ENCODE measurements at regions not wholly inside any gene's neighbourhood (a gene's known extent, or its start where the extent isn't known, plus 50 kb on each side); places are given as distances from the start of the nearest gene placed in this dataset.
"Not testable (repeated sequence)": the region's sequence is repeated elsewhere in the genome, so short reads cannot be mapped to it uniquely, and the experiment has no call there.

DNA sequence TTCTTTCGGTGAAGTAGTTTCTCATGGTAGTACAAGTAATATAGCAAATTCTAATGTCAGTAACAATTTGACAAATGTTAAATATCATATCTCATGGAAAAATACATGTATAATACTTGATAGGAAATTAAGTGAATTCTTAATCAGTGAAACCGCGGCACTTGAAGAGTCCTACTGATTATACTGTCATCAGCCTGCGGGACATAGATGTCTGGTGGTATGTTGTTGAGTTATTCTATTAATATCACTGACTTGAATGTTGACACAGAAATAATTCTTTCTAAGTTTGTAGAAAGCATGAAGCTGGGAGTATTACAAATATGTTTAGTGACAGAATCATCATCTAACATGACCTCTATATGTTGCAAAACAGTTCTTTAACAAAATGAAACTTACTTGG, 479.8 kb upstream of the IMPG1 start:
- in situ Hi-C loops (cut with MboI; ENCODE audit: low pct_unique_long_range_greater_than_20kb, low sequenced_read_pairs), result no loop called here
- DNase-seq, result no peak

DNA sequence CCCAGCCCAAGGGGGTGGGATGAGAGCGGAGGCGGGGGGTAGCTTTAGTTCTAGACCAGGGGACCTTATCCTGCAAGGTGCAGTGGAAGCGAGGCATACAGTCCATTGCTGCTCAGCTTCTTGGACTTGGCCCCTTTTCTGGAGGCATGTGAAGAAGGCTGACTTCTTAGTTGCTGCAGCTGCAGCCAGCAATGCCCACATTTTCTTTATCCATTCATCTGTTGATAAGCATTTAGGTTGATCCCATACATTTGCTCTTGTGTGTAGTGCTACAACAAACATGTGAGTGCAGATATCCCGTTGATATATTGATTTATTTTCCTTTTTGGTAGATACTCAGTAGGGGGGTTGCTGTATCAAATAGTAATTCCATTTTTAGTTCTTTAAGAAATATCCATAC, 461.2 kb upstream of the IMPG1 start:
- DNase-seq, result no peak

DNA sequence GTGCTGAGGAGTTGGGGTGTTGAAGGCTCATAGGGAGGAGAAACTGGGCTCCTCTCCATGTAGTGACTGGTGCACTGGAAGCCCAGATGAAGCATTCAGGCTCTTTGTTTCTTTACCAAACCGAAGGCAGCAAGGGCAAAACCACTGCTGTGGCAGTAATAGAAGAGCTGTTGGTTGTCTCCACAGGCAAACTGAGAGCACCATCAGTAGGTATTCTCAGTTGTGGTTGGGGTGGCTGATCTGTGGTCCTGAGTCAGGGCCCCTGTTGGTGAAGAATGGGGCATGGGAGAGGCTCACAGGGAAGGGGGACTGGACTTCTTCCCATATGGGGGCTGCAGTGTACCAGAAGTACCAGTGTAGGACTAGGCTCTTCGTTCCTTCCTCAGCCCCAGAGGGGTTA, 460.2 kb upstream of the IMPG1 start:
- in situ Hi-C loops (cut with MboI; ENCODE audit: low pct_unique_long_range_greater_than_20kb, low sequenced_read_pairs), result no loop called here
- DNase-seq, result no peak

More for the DNA sequence above, 461.2 kb upstream of the IMPG1 start:
- in situ Hi-C loops (cut with MboI; ENCODE audit: low pct_unique_long_range_greater_than_20kb, low sequenced_read_pairs), result no loop called here

DNA sequence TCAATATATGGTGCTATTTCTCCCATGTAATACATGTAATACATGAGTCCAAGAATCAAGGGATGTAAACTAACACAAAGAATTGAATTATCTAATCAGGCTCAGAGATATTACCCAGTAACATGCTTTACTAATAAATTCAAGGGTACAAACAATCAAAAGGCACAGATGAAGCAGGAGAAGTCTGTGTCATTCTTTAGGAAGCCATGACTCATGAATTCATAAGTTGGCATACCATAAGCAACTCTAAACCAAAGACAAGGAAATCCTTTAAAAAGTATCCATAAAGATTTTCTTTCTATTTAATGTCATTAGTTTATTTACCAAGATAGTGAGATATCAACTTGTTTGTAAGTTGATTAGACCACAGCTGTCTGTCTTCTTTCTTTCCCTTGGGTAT, 446.0 kb upstream of the IMPG1 start:
- no peak for DNase-seq
- in situ Hi-C loops (cut with MboI; ENCODE audit: low pct_unique_long_range_greater_than_20kb, low sequenced_read_pairs), result no loop called here

DNA sequence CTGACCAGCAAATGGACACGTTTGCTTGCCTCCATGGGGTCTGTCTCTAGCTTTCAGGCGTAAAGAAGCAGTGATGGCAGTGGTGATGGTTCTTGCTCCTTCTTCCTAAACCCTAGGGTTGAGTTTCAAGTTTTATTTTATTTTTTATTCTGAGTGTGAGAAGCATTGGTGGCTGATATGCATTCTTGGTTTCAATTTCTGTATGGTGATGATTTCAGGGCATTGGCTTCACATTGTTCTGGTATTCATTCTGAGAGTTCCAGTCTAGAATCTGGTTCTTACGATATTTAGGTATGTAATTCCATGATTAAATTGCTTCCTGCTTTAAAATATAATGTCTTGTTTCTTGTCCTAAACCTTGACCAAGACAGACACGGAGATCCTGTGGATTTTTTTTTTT, 444.5 kb upstream of the IMPG1 start:
- no peak for DNase-seq
- in situ Hi-C loops (cut with MboI; ENCODE audit: low pct_unique_long_range_greater_than_20kb, low sequenced_read_pairs), result no loop called here

DNA sequence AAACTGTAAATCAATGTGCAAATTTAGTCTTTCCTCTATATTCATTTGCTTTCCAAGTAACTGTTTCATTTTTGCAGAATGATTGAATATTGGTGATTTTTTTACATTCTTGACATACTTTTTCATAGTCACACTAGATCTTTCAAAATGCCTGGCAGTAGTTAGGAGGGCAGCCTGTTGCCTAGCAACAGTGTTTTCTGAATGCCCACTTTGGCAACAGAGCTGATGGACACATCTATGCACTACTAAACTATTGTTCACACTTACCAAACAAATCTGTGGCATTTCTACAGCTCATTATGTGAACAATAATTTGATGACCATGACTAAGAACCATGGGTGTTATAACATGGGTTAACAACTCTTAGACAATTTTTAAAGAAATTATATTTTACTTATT, 438.0 kb upstream of the IMPG1 start:
- DNase-seq, result no peak
- in situ Hi-C loops (cut with MboI; ENCODE audit: low pct_unique_long_range_greater_than_20kb, low sequenced_read_pairs), result no loop called here

DNA sequence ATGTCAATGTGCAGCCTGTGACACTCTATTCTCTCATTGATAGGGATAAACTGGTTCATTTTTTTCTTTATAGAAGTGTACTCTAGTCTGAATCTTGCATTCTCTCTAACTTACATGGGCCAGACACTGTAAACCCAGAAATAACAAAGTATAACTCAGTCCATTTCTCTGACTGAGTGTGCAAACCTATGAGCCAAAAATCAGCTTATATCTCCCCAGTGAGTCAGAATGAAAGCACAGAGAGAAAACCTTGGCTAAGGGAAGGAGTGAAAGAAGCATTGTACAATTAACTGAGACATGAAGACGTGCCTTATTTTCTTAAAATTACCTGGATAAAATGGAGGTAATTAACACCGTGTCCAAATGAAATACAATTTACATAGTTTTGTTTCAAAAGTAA, 436.9 kb upstream of the IMPG1 start:
- in situ Hi-C loops (cut with MboI; ENCODE audit: low pct_unique_long_range_greater_than_20kb, low sequenced_read_pairs), result no loop called here
- DNase-seq, result no peak

DNA sequence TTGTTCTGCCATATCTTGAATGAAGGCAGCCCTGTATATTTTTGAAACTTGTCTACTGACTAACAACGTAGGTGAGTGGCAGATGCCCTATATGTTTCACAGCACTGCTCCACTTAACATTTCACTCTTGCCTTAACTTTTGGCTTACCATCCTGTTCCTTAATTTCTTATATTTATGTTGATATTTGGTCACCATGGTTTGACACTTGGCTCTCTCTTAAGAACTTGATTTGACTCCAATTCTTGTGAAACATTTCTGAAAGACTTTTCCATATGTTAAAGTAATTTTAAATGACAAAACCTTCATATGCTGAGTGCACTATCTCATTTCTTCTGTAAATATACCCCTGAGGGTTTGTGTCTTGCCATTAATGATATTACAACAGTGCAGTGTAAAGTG, 434.3 kb upstream of the IMPG1 start:
- in situ Hi-C loops (cut with MboI; ENCODE audit: low pct_unique_long_range_greater_than_20kb, low sequenced_read_pairs), result no loop called here
- no peak for DNase-seq

DNA sequence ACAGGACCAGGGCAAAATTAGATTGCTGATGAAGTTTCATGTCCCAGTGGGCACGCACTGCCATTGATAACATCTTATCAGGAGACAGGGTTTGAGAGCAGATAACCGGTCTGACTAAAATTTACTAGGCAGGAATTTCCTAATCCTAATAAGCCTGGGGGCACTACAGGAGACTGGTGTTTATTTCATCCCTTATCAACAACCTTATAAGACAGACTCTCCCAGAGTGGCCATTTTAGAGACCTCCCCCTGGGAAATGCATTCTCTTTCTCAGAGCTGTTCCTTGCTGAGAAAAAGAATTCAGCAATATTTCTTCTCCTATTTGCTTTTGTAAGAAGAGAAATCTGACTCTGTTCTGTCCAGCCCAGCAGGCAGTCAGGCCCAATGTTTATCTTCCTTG, 423.4 kb upstream of the IMPG1 start:
- in situ Hi-C loops (cut with MboI; ENCODE audit: low pct_unique_long_range_greater_than_20kb, low sequenced_read_pairs), result no loop called here
- DNase-seq, result no peak

DNA sequence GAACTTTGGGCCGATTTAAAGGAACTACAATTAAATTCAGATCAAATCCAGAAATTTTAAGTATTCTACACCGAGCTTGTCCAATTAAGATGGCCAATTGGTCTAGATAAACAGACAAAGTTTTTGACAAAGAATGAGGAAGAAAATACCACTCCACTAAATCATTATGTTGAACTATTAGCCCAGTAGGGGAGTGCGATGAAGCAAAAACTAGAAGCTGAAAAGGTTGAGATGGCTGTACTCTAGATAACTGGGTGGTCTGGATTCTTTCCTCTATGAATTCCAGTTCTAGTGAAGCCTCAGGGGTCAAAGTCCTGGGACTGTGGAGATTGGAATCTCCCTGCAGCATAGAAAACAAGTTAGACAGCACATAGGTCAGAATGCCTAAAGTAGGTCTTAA, 418.9 kb upstream of the IMPG1 start:
- DNase-seq, result not testable (repeated sequence)

DNA sequence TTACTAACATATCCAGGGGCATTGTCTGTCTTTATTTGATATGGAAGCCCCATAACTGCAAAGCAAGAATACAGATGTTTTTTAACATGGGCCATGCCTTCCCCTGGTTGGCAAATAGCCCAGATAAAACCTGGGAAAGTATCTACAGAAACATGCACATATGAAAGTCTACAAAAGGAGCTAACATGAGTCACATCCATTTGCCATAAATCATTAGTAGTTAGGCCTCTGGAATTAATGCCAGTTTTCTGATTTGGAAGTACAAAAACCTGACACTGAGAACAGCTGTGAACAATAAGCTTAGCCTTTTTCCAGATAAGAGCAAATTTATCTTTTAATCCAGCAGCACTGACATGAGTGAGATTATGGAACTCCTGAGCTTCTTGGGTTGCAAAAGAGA, 418.0 kb upstream of the IMPG1 start:
- in situ Hi-C loops (cut with MboI; ENCODE audit: low pct_unique_long_range_greater_than_20kb, low sequenced_read_pairs), result no loop called here
- no peak for DNase-seq

More for the DNA sequence above, 418.9 kb upstream of the IMPG1 start:
- in situ Hi-C loops (cut with MboI; ENCODE audit: low pct_unique_long_range_greater_than_20kb, low sequenced_read_pairs), result not testable (repeated sequence)

DNA sequence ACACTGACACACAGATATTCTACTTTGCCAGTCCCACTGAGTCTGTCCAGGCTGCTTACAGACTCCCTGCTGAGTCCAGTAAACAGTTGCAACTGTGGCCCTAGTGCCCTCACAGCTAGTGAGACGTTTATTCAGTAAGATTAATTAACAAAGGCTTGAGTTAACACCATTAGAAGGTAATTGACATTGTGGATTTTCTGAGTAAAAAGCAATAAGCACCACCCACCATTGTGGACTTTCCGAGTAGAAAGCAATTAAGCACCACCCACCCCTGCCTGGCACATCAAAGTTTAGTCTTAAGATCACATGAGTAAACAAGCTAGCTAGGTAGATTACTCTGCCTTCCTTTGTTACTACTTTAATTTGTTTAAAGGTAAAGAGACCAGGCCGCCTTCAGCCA, 408.6 kb upstream of the IMPG1 start:
- in situ Hi-C loops (cut with MboI; ENCODE audit: low pct_unique_long_range_greater_than_20kb, low sequenced_read_pairs), result no loop called here
- DNase-seq, result no peak

DNA sequence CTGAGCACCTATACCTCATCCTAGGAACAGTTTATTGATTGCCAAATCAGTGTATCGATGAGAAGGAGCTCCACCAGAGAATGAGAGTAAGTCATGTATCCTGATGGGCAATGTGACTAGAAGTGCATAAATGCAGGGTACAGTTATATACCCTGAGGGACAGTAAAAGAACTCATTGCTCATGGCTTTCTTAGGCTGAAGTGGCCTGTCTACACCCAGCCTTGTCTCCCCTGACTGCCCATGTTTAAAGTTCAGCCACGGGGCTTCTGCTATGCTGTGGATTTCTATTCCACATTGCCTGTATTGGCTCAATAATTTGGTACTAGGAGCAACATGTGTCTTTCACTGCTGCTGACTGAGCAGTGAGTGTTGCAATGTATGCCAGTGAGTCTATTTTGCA, 400.4 kb upstream of the IMPG1 start:
- in situ Hi-C loops (cut with MboI; ENCODE audit: low pct_unique_long_range_greater_than_20kb, low sequenced_read_pairs), result no loop called here
- no peak for DNase-seq

DNA sequence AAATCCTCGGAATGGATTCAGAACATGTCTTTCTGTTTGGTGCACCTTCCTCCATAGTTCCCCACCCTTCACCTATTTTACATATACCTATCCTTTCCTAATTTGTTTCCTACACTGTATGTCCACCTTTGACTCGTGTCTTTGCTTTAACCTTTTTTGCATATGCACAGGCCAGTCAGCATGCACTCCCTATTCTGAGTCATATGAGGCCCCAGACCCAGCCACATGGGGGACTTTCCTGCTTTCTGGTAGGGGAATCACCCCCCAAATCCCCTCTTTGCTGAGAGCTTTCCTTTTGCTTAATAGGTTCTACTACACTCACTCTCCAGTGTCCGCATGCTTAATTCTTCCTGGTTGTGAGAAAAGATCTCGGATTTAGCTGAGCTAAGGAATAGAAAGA, 393.8 kb upstream of the IMPG1 start:
- no peak for DNase-seq

DNA sequence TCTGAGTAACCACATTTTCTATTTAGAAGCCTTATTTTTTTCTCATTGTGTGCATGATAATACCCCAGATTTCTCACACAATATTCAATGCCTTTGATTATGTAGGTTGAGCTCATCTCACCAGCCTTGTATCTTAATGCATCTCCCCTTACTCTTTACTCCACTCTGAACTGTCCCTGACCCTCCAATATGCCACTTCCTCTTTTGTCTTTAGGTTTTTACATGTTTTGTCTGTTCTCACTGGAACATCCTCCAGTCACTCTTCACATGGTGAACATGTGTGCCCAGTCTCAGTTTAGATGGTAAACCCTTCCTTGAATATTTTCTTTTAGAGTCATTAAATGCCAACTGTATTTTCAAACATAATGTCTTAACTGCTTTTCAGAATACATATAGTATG, 392.9 kb upstream of the IMPG1 start:
- in situ Hi-C loops (cut with MboI; ENCODE audit: low pct_unique_long_range_greater_than_20kb, low sequenced_read_pairs), result no loop called here
- DNase-seq, result peak; percentile 2

More for the DNA sequence above, 393.8 kb upstream of the IMPG1 start:
- in situ Hi-C loops (cut with MboI; ENCODE audit: low pct_unique_long_range_greater_than_20kb, low sequenced_read_pairs), result no loop called here

DNA sequence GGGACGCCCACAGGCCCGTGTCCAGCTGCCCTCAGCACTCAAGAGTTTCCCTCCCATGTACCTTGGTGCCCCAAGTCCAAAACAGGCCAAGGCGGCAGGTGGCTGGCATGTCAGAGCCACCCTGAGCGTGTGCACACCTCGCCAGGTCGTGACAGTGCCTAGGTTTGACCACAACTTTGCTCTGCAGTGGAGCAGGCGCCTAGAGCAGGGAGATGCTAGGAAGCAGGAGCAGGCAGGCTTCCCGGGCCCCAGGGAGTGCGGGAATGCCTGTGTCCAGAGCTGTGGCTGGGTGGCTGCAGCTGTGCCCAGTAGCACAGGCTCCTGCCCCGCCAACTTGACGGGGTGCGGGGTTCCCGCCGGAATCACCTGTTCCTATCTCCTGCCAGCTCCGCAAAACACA, 380.8 kb upstream of the IMPG1 start:
- DNase-seq, result no peak
- in situ Hi-C loops (cut with MboI; ENCODE audit: low pct_unique_long_range_greater_than_20kb, low sequenced_read_pairs), result no loop called here

DNA sequence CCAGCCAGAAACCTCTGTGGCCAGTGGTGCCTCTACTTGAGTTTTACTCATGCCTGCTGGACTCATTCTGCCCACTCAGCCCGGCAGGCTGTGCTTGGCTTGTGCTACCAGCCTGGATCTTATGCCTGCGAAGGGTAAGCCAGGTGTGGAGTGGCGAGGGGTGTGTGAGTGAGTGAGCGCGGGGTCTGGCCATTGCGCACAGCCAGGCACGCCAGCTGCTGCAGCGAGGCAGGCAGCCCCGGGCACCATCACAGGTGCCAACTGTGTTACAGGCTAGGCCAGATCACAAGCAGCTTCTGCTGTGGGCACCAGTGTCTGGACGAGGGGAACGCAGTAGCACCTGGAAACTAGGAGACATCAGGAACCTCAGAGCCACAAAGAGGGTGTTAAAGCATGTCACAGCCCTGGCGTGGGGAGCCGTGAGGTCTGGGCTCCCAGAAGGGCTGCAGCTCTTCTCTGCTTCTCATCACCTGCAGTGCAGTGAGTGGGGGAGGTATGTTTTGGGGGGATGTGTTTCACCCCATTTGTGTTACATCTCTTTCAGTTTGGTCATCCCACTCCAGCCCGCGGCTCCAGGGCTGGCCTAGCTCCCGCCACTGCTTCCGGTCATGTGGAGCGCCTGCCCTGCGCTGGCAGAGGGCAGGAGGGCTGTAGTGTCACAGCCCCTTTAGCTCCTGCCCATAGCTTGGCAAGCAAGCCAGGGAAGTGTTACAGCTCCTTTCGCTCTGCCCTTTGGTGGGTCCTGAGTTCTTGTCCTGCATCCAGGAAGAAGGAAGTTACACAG, 379.7 kb upstream of the IMPG1 start:
- in situ Hi-C loops (cut with MboI; ENCODE audit: low pct_unique_long_range_greater_than_20kb, low sequenced_read_pairs), result no loop called here
- DNase-seq, result no peak

DNA sequence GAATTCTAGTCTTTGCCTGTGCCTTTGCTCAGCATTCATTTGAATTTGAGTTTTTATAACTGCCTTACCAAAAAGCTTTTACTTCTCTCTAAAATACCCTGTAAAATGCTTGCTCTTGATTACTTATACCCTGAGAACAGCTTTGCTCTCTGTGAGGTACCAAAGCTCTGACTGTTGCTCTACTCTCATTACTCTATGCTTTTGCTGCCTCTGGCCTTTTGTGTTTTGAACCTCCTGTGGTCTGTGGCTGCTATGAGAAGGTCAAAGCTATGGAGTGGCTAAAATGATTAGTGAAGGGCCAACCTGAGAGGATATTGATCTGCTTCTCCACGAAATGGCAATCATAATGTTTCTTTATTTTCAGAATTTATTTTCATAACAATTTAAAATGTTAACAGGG, 375.6 kb upstream of the IMPG1 start:
- in situ Hi-C loops (cut with MboI; ENCODE audit: low pct_unique_long_range_greater_than_20kb, low sequenced_read_pairs), result no loop called here

DNA sequence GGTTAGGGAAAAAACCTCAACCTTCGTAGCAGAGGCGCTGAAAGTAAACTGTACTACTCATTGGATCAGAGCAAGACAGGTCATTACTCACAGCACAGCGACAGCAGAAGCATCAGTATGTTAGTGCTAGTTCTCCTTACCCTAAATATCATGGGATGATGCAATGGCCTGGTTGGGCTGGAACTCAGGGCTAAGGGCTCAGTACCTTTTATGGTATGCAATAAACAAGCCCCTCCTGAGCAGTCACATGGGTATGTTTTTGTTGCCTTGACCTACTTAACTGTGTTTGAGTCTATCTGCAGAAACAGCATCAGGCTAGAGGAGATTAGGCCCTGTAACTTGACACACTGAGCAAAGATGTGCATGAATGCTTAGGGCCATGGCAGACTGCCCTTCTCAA, 369.4 kb upstream of the IMPG1 start:
- in situ Hi-C loops (cut with MboI; ENCODE audit: low pct_unique_long_range_greater_than_20kb, low sequenced_read_pairs), result no loop called here
- no peak for DNase-seq

More for the DNA sequence above, 375.6 kb upstream of the IMPG1 start:
- DNase-seq, result no peak

DNA sequence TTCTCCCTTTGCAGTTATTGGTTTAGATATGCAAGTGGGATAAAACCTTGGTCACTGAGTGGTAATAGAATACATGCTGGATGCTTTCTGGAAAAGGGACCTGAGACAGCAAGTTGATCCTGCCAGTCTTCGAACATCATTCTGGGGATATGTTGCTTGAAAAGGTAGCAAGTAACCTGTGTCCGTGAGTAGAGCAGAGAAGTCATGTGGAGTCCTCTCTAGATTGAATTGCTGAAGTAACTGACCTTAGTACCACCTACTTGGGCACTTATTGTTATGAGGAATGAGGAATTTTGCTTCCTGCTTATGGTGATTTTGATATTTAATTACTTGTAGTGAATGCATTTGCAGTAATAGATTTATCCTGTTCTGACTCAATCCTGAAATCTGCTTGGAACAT, 367.3 kb upstream of the IMPG1 start:
- in situ Hi-C loops (cut with MboI; ENCODE audit: low pct_unique_long_range_greater_than_20kb, low sequenced_read_pairs), result no loop called here
- DNase-seq, result no peak

DNA sequence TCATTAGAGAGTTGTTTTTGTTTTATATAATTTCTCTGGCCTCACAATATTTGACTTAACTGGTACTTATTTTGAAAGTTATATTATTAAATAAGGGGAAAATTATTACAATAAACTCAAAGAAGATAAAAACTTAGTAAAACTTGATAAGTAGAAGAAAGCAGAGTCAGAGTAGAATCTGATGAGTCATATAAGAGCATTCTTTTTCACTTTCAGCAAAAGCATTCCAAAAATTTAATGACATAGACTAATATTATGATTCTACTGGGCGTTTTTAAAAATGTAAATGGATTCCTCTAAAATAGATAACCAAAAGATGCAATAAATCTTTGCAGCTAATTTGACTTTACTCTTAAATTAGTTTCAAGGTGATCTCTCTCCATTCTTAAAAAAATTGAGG, 366.3 kb upstream of the IMPG1 start:
- in situ Hi-C loops (cut with MboI; ENCODE audit: low pct_unique_long_range_greater_than_20kb, low sequenced_read_pairs), result no loop called here
- DNase-seq, result no peak
